Hepatic stellate cell (primary cell): ENCODE measurements at regions not wholly inside any gene's neighbourhood (a gene's known extent, or its start where the extent isn't known, plus 50 kb on each side); places are given as distances from the start of the nearest gene placed in this dataset.

ENCODE experiments used
- DNase-seq: peaks from one replicate; pipeline ENCODE4 v3.0.0; 2011; ENCODE audit warnings: low spot score

DNA sequence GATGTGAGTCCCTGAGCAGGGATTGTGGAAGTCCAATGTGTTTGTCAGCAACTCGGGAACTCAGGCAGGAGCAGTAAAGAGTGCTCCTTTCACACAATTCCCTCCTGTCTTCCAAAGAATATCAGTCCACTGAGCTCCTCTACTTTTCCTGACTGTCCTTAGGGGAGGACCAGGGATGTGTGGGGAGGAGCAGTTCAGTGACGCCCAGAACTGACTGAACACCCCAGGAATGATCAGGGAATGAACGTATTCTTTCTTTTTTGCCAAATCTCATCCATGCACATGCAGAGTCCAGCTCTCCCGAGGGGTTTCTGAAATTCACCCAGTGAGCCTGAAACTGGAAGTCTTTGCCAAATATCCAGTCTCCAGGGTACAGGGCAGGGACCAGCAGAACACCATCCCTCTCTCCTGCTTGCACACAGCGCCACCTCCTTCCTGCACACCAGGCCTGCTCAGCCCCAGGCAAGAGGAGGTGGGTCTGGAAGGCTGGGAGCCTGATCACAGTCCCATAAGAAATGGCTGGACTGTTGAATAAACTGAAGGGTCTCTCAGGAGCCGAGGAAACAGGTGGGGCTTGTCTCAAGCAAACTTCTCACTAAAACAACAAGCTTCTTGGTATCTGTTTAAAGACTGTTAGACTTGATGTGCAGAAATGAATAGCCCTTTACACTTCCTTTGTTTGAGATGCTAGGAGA is 294.7 kb downstream of the C7orf25 start:
- no peak for DNase-seq

DNA sequence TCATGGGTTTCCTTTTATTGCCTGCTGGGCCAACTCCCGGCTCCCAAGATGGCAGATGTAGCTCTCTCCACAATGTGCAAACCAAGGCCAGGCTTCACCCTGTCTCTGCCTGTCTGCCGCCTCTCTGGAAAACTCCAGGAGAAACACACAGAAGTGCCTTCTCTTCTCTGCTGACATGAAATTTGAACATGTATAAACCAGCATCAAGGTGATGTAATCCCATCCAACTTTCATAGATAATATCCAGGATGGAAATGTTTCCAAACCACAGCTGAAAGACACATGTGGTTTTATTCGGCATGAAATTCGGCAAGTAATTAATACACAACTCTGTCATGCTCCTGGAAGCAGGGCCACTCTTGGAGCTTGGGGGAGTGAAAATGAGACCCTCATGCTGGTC is 297.2 kb downstream of the C7orf25 start:
- no peak for DNase-seq

DNA sequence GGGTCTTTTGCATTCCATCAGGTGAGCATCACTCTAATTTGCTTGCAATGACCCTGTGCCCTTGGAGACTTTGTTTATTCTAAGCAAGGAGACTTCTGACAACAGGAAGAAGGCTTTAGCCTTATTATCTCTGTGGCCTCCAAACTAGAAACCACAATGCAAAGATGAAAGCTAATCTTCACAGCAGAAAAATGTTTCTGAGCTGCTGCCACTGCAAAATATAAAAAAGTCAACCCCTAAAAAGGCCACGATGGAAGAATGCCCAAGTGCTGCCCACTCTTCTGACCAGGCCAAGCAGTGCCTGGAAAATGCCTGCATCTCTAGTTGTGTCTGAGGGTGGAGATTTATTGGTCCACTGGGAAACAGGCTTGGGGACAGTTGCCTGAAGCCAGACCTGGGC is 299.9 kb downstream of the C7orf25 start:
- no peak for DNase-seq

DNA sequence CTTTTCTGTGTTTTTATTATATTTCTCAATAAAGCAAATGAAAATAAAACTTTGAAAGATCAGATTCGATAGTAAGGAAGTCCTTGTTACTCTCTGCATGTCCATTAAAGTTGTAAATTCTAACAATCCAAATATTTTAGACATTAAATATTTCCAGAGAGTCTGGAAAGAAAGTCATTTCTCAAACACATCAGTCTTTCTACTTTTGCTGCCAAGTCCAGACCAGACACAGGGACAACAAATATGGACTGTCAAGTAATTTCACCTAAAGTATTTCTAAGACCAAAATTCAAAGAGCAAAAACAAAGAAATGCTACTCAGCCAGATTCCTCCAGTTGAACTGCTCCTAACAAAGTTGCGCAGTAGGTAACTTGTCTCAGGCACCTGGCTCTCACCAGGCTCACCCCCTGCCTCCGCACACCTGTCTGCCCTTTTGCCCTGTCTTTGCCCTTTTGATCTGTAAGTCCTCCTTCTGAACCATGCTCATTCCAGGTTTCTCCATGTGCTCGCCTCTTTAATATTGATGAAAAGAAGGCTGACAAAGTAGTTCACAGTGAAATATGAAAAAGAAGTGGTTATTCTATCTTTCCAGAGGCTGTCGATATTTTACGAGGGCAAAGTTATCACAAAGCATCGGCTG is 300.5 kb downstream of the C7orf25 start:
- DNase-seq, result no peak

DNA sequence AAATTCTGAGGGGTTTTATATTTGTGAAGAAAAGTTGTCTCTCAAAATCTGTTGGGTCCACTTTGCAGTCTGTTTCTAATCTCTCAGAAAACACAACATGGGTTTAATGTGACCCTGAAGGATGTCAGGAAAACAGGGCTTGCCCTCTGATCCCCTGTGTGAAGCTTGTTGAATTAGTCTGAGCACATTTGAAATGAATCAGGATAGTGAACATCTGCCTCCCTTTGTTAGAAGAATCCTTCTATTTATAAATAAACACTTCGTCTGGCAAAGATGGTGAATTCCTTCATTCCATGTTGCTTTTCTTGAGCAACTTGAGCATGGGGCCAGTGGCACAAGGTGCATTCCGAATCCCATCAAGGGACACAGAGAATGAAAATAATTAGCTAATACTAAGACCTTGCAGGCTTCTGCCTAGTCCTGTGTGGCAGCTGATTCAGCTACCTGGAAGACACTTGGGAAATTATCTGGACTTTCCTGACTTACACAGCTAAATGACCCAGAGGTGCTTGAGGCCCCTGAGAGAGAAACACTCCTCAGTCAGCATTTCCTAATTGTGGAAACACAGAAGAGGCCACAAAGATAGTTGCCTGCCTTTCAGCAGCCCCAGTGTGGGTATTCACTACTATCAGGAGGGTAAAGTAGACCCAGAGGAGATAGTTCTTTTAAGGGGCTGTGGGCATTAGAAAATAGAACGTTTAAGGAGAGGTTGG is 305.5 kb downstream of the C7orf25 start:
- DNase-seq, result no peak

DNA sequence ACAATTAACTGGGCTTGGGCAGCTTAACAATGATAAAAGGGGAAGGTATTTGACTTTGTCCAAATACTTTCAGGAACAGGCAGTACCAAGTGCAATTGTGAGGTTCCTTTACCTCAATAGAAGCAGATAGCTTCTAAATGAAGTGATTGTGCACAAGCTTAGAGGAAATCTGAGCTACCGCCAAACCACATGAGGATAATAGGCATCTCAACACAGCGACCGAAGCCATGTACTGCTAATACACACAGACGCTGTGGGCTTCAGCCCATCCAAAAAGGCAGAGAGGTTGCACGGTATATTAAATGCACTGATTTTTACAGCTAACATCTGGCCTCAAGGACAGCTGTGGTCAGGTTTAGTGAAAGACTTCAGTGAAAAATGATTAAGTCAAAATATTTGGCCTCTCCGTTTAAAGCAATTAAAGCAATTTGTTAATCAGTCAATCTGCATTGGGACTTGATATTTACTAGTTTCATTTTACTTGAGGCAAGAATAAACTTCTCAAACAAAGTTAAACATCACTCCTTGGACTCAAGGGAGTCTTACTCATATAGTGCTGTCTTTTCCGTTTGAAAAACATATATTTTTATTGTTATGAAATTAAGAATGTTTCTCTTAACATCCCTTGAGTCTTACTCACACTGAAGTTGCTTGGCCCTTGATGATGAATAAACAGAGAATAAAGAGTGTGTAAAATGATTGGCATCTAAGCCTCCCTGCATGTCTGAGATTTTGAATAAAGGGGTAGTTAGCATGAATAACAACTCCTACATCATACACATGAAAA is 306.3 kb downstream of the C7orf25 start:
- no peak for DNase-seq

DNA sequence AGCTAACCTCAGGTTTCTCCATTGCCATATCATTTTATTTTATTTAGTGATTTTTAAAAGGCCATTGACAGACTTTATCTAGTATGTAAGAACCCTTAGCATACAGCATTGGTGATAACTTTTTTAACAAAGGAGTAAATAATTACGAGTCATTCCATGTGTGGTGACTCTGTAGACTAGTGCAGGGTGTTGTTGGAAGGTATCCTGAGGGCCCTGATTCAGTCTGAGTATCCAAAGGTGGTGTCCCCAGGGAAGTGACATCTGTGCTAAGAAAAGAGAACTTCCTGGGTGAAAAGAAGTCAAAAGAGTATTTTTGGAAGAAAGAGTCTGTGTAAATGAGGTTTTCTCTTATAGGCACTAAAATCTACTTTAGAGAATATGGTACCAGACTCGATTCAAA is 308.4 kb downstream of the C7orf25 start:
- no peak for DNase-seq

DNA sequence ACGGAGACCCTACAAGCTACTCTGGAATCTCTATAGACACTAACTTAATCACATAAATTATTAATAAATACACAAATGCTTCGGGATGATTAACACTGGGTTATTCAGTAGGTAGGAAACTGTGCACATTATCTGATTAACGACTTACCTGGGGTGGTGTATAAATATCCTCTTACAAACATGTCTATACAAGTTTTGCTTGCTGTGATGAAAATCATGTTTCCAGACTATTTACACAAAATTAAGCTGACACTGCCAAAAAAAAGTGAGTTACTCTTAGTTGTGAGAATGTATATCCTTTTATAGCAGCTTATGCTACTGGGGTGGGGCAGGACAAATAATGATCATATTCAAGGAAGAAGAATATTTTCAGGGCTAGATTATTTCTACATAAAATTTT is 314.6 kb downstream of the C7orf25 start:
- no peak for DNase-seq

DNA sequence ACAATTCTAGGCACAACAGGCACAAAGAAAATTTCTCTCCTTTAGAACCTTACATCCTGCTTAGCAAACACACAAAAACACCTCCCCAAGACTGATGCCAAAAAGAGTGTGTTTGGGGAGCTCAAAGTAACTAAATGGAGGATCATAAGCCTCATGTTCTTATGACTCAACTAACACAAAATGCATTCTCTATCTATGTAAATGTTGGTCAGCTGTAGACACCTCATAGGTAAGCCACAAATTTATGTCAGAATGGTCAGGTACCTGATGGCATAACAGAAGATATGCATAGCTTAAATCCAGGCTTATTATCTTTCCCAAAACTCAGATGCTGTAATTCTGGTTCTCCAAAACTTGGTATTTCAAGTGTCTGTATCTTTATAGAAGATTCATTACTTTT is 315.1 kb downstream of the C7orf25 start:
- DNase-seq, result no peak

DNA sequence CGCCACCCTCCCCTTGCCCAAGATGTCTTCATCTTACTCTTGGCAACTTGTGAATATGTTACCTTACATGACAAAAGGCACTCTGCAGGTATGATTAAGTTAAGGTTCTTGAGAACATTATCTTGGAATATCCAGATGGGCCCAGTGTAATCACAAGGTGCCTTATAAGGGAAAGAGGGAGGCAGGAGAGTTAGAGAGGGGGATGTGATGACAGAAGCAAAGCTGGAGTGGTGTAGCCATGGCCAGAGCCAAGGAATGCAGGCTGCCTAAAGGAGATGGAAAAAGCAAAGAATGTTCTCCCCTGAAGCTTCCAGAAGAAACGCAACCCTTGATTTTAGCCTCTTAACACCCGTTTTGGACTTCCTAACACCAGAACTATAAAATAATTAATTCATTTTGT is 318.0 kb downstream of the C7orf25 start:
- DNase-seq, result no peak

DNA sequence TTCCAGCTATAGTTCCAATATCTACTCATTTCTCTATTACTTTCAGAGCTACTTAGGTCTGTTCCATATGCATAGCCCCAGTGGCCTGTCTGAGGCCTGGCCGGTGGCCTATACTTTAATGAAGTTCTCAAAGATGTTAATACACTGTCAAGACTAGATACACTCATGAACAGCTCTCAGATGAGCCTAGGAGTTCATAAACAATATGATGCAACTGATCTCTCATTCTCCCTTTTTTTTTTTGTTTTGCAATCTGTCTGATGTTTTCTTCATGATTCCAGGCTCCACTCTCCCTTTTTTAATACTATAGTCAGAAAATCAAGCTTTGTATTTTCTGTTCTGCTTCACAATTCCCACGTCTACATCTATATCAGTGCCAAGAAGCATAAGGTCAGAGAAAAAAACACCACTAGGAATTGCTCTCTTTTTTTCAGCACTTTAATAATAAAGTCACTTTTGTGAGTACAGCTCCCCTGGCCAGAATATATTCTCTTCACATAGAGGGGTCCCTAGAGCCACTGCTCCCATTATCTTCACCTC is 321.0 kb downstream of the C7orf25 start:
- DNase-seq, result no peak

DNA sequence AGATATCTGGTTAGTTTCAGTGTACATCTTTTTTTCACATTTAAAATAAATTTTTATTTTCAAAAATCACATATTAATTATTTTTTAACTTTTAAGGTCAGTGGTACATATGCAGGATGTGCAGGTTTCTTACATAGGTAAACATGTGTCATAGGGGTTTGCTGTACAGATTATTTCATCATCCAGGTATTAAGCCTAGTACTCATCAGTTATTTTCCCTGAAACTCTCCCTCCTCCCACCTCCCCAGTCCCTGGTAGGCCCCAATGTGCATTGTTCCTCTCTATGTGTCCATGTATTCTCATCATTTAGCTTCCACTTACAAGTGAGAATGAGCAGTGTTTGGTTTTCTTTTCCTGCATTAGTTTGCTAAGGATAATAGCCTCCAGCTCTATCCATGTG is 323.0 kb downstream of the C7orf25 start:
- DNase-seq, result no peak

DNA sequence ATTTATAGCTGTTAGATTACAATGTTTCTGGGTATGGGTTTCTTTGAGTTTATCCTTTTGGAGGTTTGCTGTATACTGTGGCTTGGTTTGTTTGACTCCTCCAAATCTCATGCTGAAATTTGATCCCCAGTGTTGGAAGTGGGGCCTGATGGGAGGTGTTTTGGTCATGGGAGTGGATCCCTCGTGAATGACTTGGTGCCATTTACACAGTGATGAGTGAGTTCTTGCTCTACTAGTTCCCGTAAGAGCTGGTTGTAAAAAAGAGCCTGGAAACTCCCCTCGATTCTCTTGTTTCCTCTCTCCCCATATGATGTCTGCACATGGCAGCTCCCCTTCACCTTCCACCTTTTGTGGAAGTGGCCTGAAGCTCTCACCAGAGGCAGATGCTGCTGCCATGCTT is 324.1 kb downstream of the C7orf25 start:
- DNase-seq, result no peak

DNA sequence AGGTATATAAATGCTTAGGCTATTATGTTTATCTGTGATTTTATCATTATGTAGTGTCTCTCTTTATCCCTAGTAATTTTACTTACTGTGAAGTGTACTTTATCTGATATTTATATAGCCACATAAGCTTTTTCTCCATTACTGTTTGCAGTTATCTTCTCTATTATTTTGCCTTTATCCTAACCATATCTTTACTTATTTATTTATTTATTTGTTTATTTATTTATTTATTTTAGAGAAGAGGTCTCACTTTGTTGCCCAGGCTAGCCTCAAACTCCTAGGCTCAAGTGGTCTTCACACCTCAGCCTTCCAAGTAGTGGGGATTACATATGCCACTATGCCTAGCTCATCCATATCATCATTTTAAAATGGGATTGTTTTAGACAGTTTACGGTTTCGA is 331.8 kb downstream of the C7orf25 start:
- no peak for DNase-seq

DNA sequence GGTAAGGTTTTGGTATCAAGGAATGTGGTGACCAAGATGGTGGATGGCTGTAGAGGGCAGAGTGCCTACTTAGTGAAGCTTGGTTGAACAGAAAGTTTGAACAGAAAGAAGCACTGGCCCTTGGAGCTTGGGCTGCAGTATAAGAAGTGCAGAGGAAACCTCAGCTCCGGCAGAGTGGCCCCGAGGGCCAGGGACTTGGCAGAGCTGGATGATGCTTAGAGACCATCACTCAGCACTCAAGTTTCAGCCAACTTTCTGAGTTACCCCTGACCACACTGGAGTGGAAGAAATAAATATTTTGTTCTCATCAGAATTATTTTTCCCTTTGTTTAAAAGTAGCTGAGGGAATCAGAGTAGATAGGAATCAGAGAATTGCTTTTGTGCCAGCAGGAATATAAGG is 336.7 kb downstream of the C7orf25 start:
- DNase-seq, result no peak

DNA sequence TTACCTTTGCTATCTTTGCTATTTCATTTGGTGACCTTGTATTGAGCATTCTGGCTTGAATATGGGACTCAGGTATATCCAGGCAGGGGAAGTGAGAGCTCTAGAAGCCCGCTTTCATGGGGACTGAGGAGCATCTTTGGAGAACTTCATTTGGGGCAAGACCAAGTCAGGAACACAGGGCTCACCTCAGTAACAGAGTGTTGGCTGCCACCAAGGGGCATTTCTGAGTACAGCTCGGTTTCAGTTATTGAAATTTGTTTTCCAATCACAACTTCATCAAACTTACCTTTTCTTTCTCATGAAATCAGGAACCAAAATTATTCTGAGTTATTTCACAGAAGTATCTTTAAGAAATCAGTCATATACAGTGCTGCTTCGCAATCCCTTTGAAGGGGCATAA is 337.2 kb downstream of the C7orf25 start:
- DNase-seq, result peak; percentile 1

DNA sequence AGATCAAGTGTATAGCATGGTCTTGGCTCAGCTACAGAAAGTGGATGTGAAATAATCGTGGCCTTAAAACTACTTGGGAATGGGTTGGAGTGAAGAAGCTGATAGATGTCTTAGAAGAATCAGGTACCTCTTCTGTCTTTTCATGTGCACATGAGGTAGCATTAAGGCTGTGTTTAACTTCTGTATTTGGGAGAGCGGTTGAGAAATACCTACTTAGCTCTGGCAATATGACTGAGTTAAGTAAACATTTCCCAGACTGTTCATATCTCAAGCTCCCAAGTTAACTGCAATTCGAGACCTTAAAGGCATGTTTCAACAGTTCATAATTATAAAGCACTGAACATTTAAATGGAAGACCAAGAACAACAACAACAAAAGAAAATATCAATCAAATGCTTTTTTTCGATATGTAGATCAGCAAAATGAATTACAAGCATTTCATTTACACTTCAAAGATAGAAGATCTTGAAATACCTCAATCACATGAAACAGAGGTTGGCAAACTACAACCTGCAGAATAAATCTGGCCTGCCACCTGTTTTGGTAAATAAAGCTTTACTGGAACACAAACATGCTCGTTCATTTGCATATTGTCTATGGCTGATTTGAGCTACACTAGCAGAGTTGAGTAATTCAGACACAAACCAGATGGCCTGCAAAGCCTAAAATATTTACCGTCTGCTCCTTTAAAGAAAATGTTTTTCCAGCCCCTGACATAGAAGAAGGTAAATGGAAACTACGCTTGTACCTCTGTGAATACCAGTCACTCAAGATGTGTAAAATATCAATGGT is 337.1 kb upstream of the GLI3 start:
- DNase-seq, result no peak

DNA sequence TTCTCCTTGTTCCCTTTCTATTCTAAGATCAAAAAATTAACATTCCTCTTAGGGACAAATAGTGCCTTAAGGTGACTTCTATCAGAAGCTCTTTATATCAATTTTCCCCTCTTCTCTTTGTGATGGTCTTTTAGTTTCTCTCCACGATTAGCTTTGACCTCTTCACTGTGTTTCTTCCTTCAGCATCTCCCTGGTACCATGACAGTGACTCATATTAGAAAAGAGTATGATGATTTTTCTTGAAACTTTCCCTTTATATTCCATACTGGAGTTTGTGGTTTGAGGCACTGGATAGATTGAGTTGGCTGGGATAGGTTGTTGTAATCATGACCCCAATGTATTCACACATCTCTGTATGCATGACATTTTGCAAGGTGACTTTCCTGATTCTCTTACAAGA is 335.6 kb upstream of the GLI3 start:
- DNase-seq, result no peak

DNA sequence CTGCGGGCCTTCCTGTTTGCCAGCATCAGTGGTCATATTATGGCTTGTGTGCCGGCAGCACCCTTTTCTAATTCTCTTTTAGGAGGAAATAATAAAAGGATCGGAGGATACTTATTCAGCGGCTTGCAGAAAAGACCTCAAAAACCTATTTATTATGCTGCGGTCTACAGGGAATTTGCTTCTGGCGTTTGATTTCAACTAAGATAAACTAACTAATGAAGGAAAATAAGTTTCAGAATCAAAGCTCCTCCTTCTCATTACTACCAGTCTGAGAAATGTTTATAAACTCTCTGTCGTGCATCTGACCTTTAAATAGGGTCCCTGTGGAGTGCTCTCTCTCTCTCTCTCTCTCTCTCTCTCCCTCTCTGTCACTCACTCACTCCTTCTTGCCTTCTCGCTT is 335.0 kb upstream of the GLI3 start:
- DNase-seq, result no peak

DNA sequence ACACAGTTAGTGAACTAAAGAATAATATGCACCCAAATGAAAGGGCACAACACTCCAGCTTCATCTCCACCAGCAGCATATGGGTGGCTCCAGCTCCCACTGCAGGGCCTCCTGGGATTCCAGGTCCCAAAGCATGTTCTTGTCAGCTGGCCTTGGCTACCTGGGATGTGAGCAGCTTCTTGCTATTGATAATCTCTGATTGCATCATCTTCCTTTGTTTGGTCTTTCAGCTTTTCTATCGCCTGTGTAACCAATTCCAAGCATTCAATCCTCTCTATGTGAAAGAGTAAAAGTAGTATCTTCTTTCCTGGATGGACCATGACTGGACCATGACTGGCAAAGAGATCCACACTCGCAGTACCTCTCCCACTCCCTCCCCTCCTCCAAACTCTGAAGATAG is 333.9 kb upstream of the GLI3 start:
- no peak for DNase-seq

DNA sequence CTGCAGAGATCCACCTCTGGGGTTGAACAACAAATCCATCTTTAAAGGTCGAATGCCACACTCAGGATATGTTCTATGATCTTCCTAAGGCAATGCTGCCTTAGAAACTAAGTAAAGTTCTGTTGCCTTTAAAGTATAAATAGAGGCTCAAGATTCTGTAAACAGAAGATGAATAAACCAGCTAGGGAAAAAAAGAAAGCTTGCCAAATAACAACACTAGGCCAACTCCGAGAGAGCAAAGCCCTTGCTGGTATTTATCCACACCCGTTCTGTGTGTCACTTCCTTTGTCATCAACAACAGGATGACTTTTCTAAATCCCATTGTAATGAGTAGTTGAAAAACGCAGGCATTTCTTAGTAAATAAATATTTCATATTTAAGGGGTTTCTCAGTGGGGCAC is 330.0 kb upstream of the GLI3 start:
- DNase-seq, result no peak

DNA sequence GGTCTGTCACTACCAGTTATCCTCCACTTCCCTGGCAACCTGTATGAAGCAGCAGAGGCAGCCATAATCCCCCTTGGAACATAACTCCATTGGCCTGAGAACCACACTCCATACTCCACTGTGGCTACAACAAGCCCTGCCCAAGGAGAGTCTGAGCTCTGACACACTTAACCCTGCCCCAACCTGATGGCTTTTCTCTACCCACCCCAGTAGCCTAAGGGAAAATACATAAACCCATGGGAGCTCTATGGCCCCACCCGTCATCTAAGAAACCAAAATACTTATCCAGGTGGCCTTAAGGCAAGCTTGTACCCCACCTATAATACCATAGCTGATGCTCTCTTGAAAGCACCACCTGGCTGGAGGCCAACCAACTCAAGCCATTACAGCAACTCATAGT is 324.8 kb upstream of the GLI3 start:
- DNase-seq, result no peak
